Activated T-cell treated with anti-CD3 and anti-CD28 coated beads, Interleukin-2, amount 50 U/mL, for 24 hours (primary cell): ENCODE measurements at regions not wholly inside any gene's neighbourhood (a gene's known extent, or its start where the extent isn't known, plus 50 kb on each side); places are given as distances from the start of the nearest gene placed in this dataset.

Experiments
- DNase-seq: peaks from one replicate; pipeline ENCODE4 v3.0.0-alpha.2; 2020
- H3K27ac Mint-ChIP-seq: 2 replicates; pipeline ENCODE4 v1.8.0; 2020; ENCODE audit warnings: mild to moderate bottlenecking, mixed read lengths
- H3K27me3 Mint-ChIP-seq: 2 replicates; pipeline ENCODE4 v1.8.0; 2020; ENCODE audit warnings: mixed read lengths
- H3K36me3 Mint-ChIP-seq: 2 replicates; pipeline ENCODE4 v1.8.0; 2020; ENCODE audit warnings: low read depth, mixed read lengths
- H3K4me1 Mint-ChIP-seq: 2 replicates; pipeline ENCODE4 v1.8.0; 2020; ENCODE audit warnings: low read depth, mixed read lengths
- H3K4me3 Mint-ChIP-seq: 2 replicates; pipeline ENCODE4 v1.8.0; 2020; ENCODE audit warnings: mild to moderate bottlenecking, moderate library complexity, mixed read lengths
- H3K9me3 Mint-ChIP-seq: 2 replicates; pipeline ENCODE4 v1.8.0; 2020; ENCODE audit warnings: mixed read lengths

- Mint-ChIP-seq H3K36me3 (no peaks in the 10 kb centered on the region), H3K27ac (no peak overlapping the region), H3K27me3 (no peaks in the 10 kb centered on the region), H3K9me3 (peaks cover 19% of the 10 kb centered on the region), H3K4me1 (no peaks in the 10 kb centered on the region), H3K4me3 (no peak overlapping the region)
- no peak for DNase-seq
These were observed 632.8 kb downstream of the BRINP1 start for GRCh38 chr9:118736406-118736805.

GRCh38 chr9:118751077-118751847 is 618.0 kb downstream of the BRINP1 start:
- H3K36me3 Mint-ChIP-seq = no peaks in the 10 kb centered on the region
- no peak overlapping the region for H3K4me3 Mint-ChIP-seq
- no peaks in the 10 kb centered on the region for H3K27me3 Mint-ChIP-seq
- no peak for DNase-seq
- H3K27ac Mint-ChIP-seq = no peak overlapping the region
- H3K9me3 Mint-ChIP-seq = peaks cover 18% of the 10 kb centered on the region
- H3K4me1 Mint-ChIP-seq = no peaks in the 10 kb centered on the region

- Mint-ChIP-seq H3K36me3 (no peaks in the 10 kb centered on the region), H3K4me1 (no peaks in the 10 kb centered on the region), H3K27me3 (no peaks in the 10 kb centered on the region), H3K4me3 (no peak overlapping the region), H3K27ac (no peak overlapping the region), H3K9me3 (peaks cover 19% of the 10 kb centered on the region)
- DNase-seq = no peak
These were observed 617.4 kb downstream of the BRINP1 start for GRCh38 chr9:118751848-118752223.

- H3K4me3 Mint-ChIP-seq = no peak overlapping the region
- peaks cover 18% of the 10 kb centered on the region for H3K9me3 Mint-ChIP-seq
- H3K27ac Mint-ChIP-seq = no peak overlapping the region
- no peak for DNase-seq
- H3K36me3 Mint-ChIP-seq = no peaks in the 10 kb centered on the region
- H3K4me1 Mint-ChIP-seq = no peaks in the 10 kb centered on the region
- no peaks in the 10 kb centered on the region for H3K27me3 Mint-ChIP-seq
These were observed 608.0 kb downstream of the BRINP1 start for GRCh38 chr9:118761016-118761790.

GRCh38 chr9:118767571-118767970 is 601.7 kb downstream of the BRINP1 start:
- no peak overlapping the region for H3K27ac Mint-ChIP-seq
- H3K27me3 Mint-ChIP-seq = no peaks in the 10 kb centered on the region
- no peak for DNase-seq
- H3K36me3 Mint-ChIP-seq = no peaks in the 10 kb centered on the region
- H3K4me3 Mint-ChIP-seq = no peak overlapping the region
- H3K9me3 Mint-ChIP-seq = peaks cover 19% of the 10 kb centered on the region
- H3K4me1 Mint-ChIP-seq = no peaks in the 10 kb centered on the region

GRCh38 chr9:118782790-118783463 is 586.3 kb downstream of the BRINP1 start:
- Mint-ChIP-seq H3K36me3 (no peaks in the 10 kb centered on the region), H3K9me3 (peaks cover 17% of the 10 kb centered on the region), H3K27ac (no peak overlapping the region), H3K4me1 (no peaks in the 10 kb centered on the region), H3K27me3 (no peaks in the 10 kb centered on the region), H3K4me3 (no peak overlapping the region)
- no peak for DNase-seq

- Mint-ChIP-seq H3K27me3 (no peaks in the 10 kb centered on the region), H3K4me3 (no peak overlapping the region), H3K36me3 (no peaks in the 10 kb centered on the region), H3K27ac (no peak overlapping the region), H3K4me1 (no peaks in the 10 kb centered on the region), H3K9me3 (peaks cover 16% of the 10 kb centered on the region)
- DNase-seq = no peak
These were observed 585.2 kb downstream of the BRINP1 start for GRCh38 chr9:118784033-118784432.

- no peak overlapping the region for H3K27ac Mint-ChIP-seq
- H3K4me1 Mint-ChIP-seq = no peaks in the 10 kb centered on the region
- H3K4me3 Mint-ChIP-seq = no peak overlapping the region
- H3K9me3 Mint-ChIP-seq = peaks cover 12% of the 10 kb centered on the region
- H3K36me3 Mint-ChIP-seq = no peaks in the 10 kb centered on the region
- no peak for DNase-seq
- H3K27me3 Mint-ChIP-seq = no peaks in the 10 kb centered on the region
These were observed 583.8 kb downstream of the BRINP1 start for GRCh38 chr9:118785456-118785855.

- no peaks in the 10 kb centered on the region for H3K4me1 Mint-ChIP-seq
- H3K27ac Mint-ChIP-seq = no peak overlapping the region
- H3K36me3 Mint-ChIP-seq = no peaks in the 10 kb centered on the region
- DNase-seq = no peak
- no peak overlapping the region for H3K4me3 Mint-ChIP-seq
- no peaks in the 10 kb centered on the region for H3K27me3 Mint-ChIP-seq
- peaks cover 16% of the 10 kb centered on the region for H3K9me3 Mint-ChIP-seq
These were observed 582.4 kb downstream of the BRINP1 start for GRCh38 chr9:118786877-118787276.

GRCh38 chr9:118809160-118809625 is 560.0 kb downstream of the BRINP1 start:
- Mint-ChIP-seq H3K4me3 (no peak overlapping the region), H3K36me3 (no peaks in the 10 kb centered on the region), H3K27ac (no peak overlapping the region), H3K27me3 (no peaks in the 10 kb centered on the region), H3K9me3 (peaks cover 13% of the 10 kb centered on the region), H3K4me1 (no peaks in the 10 kb centered on the region)
- DNase-seq = no peak

- Mint-ChIP-seq H3K36me3 (no peaks in the 10 kb centered on the region), H3K27ac (no peak overlapping the region), H3K4me3 (no peak overlapping the region), H3K9me3 (peaks cover 9% of the 10 kb centered on the region), H3K4me1 (no peaks in the 10 kb centered on the region), H3K27me3 (no peaks in the 10 kb centered on the region)
- no peak for DNase-seq
These were observed 539.9 kb downstream of the BRINP1 start for GRCh38 chr9:118829334-118829733.

GRCh38 chr9:118832371-118832770 is 536.9 kb downstream of the BRINP1 start:
- DNase-seq = no peak
- H3K27ac Mint-ChIP-seq = no peak overlapping the region
- H3K27me3 Mint-ChIP-seq = no peaks in the 10 kb centered on the region
- peaks cover 15% of the 10 kb centered on the region for H3K9me3 Mint-ChIP-seq
- no peaks in the 10 kb centered on the region for H3K36me3 Mint-ChIP-seq
- H3K4me3 Mint-ChIP-seq = no peak overlapping the region
- no peaks in the 10 kb centered on the region for H3K4me1 Mint-ChIP-seq

- no peak for DNase-seq
- Mint-ChIP-seq H3K27me3 (no peaks in the 10 kb centered on the region), H3K36me3 (no peaks in the 10 kb centered on the region), H3K9me3 (peaks cover 14% of the 10 kb centered on the region), H3K27ac (no peak overlapping the region), H3K4me1 (no peaks in the 10 kb centered on the region), H3K4me3 (no peak overlapping the region)
These were observed 532.3 kb downstream of the BRINP1 start for GRCh38 chr9:118836891-118837290.

GRCh38 chr9:118871531-118871930 is 497.7 kb downstream of the BRINP1 start:
- no peak overlapping the region for H3K4me3 Mint-ChIP-seq
- no peaks in the 10 kb centered on the region for H3K4me1 Mint-ChIP-seq
- H3K36me3 Mint-ChIP-seq = no peaks in the 10 kb centered on the region
- peaks cover 12% of the 10 kb centered on the region for H3K9me3 Mint-ChIP-seq
- no peak overlapping the region for H3K27ac Mint-ChIP-seq
- no peaks in the 10 kb centered on the region for H3K27me3 Mint-ChIP-seq
- DNase-seq = no peak

- Mint-ChIP-seq H3K9me3 (peaks cover 2% of the 10 kb centered on the region), H3K4me1 (no peaks in the 10 kb centered on the region), H3K4me3 (no peak overlapping the region), H3K27ac (no peak overlapping the region), H3K27me3 (no peaks in the 10 kb centered on the region), H3K36me3 (no peaks in the 10 kb centered on the region)
- no peak for DNase-seq
These were observed 486.6 kb downstream of the BRINP1 start for GRCh38 chr9:118882684-118883083.
